ENCODE measurements at regions not wholly inside any gene's neighbourhood (a gene's known extent, or its start where the extent isn't known, plus 50 kb on each side); places are given as distances from the start of the nearest gene placed in this dataset.
"Not testable (repeated sequence)": the region's sequence is repeated elsewhere in the genome, so short reads cannot be mapped to it uniquely, and the experiment has no call there.

- no peak for DNase-seq
These were observed 194.3 kb upstream of the MSX2 start for GRCh38 chr5:174529925-174530681.

GRCh38 chr5:174531782-174532191, 192.6 kb upstream of the MSX2 start:
- no peak for DNase-seq

GRCh38 chr5:174532455-174533453, 191.6 kb upstream of the MSX2 start:
- peak; percentile 97 for DNase-seq

- DNase-seq: peak; percentile 90
These were observed 190.6 kb upstream of the MSX2 start for GRCh38 chr5:174533751-174534241.

- DNase-seq: no peak
These were observed 188.7 kb upstream of the MSX2 start for GRCh38 chr5:174535669-174536068.

GRCh38 chr5:174539823-174540222, 184.6 kb upstream of the MSX2 start:
- DNase-seq: not testable (repeated sequence)

- no peak for DNase-seq
These were observed 182.3 kb upstream of the MSX2 start for GRCh38 chr5:174542037-174542436.

- no peak for DNase-seq
These were observed 181.9 kb upstream of the MSX2 start for GRCh38 chr5:174542471-174542870.

- no peak for DNase-seq
These were observed 178.5 kb upstream of the MSX2 start for GRCh38 chr5:174545926-174546325.

- DNase-seq: no peak
These were observed 176.6 kb upstream of the MSX2 start for GRCh38 chr5:174547814-174548213.

GRCh38 chr5:174549254-174549653, 175.1 kb upstream of the MSX2 start:
- DNase-seq: no peak

GRCh38 chr5:174550026-174550425, 174.4 kb upstream of the MSX2 start:
- DNase-seq: no peak

GRCh38 chr5:174552428-174552827, 172.0 kb upstream of the MSX2 start:
- no peak for DNase-seq

GRCh38 chr5:174553556-174553955, 170.8 kb upstream of the MSX2 start:
- no peak for DNase-seq

GRCh38 chr5:174555726-174556125, 168.7 kb upstream of the MSX2 start:
- DNase-seq: no peak

GRCh38 chr5:174556756-174557155, 167.6 kb upstream of the MSX2 start:
- DNase-seq: no peak

- no peak for DNase-seq
These were observed 166.2 kb upstream of the MSX2 start for GRCh38 chr5:174558190-174558589.

- no peak for DNase-seq
These were observed 165.2 kb upstream of the MSX2 start for GRCh38 chr5:174559141-174559540.

GRCh38 chr5:174559566-174560090, 164.8 kb upstream of the MSX2 start:
- DNase-seq: no peak

GRCh38 chr5:174560861-174561260, 163.5 kb upstream of the MSX2 start:
- DNase-seq: no peak

GRCh38 chr5:174563040-174563439, 161.3 kb upstream of the MSX2 start:
- DNase-seq: not testable (repeated sequence)

GRCh38 chr5:174563899-174564298, 160.5 kb upstream of the MSX2 start:
- DNase-seq: no peak

GRCh38 chr5:174567506-174568141, 156.8 kb upstream of the MSX2 start:
- DNase-seq: no peak
